NCI-H345 (cell line): ENCODE measurements at regions not wholly inside any gene's neighbourhood (a gene's known extent, or its start where the extent isn't known, plus 50 kb on each side); places are given as distances from the start of the nearest gene placed in this dataset.
"Not testable (repeated sequence)": the region's sequence is repeated elsewhere in the genome, so short reads cannot be mapped to it uniquely, and the experiment has no call there.

Experiments
- DNase-seq: peaks from one replicate; lab custom pipeline; 2025; lab: John Stamatoyannopoulos, UW

DNA sequence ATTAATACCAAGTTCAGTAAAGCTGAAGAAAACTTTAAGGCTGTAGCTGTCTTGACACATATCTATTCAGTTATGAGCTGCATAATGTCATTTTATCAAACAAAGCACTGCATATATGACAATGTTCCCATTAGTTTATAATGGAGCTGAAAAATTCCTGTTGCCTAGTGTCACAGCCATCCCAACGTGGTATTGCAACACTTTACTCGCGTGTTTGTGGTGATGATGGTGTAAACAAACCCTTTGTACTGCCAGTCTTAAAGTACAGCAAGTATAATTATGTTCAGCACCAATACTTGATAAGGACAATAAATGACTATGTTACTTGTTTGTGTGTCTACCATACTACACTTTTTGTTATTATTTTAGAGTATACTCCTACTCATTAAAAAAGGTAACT is 1415.6 kb upstream of the PCDH7 start:
- no peak for DNase-seq

DNA sequence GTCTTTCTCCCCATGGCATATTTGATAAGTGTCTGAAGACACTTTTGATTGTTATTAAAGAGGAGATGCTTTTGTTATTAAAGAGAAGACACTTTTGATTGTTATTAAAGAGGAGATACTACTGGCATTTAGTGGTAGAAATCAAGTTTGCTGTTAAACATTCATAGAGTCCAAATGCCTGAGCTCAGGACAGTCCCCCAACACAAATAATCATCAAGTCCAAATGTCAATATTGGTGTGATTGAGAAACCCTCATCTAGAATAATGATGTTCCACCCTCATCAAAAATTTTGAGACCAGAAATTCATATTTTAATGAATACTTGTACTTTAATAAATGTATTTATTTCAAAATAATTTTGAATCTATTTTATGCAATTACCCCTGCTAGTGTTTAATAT is 1412.9 kb upstream of the PCDH7 start:
- DNase-seq, result no peak

DNA sequence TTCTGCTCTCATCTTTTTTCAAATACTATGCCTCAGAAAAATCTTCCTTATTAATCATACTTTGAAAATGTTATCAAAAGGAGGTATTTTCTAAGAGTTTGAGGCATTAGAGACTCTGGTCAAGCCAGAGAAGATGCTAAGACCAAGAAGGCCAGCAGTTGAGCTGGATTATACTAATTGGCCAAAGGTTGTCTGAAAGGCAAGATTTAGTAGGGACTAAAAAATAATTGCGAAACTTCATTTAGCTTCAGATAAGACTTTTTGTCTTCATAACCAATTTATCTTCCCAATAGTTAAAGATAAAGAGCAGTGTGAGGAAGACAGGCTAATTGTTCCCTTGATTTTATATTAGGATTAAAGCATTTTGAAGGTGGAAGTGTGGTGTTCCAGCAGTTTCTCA is 1412.4 kb upstream of the PCDH7 start:
- no peak for DNase-seq

DNA sequence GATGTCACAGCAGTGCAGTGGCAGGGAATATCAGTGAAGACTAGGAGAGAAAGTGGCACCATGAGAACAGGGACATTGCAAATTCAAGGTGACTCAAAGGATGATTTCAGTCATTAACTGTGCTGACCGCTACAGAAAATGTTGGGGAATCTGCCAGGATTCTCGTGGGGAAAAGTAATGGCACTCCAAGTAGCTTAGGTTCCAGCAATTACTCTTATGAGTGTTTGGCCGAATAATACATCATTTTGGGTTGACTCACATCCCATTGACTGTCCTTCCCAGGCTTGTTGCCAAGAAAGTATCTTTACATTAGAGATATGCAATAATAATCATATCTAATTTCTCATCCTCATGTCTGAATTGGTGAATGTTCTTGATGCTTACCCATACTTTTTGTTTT is 1411.1 kb upstream of the PCDH7 start:
- no peak for DNase-seq

DNA sequence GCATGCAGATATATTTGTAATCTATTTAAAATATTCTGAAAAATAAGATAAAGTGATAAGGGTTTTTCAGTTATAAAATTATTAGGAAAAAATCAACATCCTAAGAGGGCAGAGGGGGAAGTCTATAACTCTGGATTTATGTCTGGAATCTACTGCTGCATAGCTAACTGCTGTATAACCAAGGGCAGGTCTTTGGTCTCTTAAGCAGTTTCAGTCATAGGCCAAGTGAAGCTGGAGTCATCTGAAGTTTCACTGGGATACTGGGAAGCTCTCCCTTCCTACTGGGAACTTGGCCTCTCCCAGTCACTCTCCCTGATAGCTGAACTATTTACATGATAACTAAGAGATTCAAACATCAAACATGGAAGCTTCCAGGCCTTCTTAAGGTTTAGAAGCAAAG is 1409.9 kb upstream of the PCDH7 start:
- no peak for DNase-seq

DNA sequence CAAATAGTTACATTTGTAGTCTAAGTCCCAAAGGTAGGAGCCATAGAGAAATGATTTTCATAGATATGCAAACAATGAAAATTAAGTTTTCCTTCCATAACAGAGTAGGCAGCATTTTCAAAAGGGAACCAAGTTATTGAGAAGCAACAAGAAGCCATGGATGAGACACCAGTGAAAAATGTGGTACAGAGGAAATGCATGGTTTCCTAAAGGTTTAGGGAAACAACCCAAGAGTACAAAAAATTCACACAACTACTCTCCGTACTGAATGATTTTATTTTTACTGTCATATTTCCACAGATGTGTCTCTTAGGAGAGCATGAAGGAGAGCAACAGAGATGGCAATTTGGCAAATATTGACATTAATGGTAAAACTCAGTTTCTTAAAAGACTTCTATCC is 1408.9 kb upstream of the PCDH7 start:
- DNase-seq, result no peak

DNA sequence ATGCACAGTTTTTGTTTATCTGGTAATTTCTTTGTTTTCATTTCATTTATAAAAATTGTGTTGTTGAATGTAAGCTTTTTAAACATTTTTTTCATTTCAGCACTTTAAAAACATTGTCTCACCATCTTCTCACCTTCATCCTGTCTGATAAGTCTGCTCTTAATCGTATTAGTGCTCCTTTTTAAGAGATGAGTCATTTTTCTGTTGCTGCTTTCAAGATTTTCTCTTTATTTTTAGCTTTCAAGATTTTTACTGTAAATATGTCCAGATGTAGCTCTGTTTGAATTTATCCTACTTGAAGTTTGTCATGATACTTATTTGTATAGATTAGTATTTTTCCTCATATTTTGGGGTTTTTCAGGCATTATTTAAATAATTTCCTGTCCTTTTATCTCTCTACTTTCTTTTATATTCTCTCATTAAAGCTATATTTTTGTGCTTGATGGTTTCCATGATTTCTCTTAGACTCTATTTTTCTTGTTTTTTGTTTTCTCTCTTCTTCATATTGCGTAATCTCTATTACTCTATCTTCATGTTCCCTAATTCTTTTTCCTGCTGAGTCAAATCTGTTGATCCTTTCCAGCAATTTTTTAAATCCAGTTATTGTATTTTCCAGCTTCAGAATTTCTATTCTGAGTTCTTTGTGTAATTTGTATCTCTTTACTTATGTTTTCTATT is 1400.4 kb upstream of the PCDH7 start:
- no peak for DNase-seq

DNA sequence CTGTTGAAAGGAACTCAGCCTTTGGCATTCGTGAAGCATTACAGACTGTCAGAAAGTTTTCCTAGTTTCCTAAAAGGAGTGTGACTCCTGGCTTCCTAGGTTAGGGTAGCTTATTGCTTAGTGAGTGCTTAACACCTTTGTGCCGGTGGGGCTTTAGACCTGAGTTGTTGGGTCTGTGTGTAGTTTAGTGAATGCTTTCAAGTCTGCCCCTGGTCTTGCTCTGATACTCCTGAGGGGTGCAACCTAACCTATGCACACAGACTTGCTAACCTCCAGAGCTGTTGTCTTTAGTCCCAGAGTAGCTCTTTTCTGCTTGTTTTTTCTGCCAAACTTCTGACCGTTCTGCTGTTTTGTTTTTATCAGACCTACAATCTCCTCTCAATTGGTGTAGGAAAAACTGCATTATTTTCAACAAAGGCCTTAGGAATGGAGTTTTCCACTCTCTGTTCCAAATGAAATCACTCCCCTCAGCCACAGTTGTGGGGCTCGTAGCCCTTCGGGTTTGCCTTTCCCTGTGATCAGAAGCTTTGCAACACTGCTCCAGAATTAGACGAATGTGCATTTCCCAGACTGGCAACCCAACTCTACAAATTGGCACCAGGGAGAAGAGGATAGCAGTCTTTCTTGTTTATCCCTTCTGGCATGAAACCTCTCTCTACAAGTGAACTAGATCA is 1399.1 kb upstream of the PCDH7 start:
- no peak for DNase-seq

DNA sequence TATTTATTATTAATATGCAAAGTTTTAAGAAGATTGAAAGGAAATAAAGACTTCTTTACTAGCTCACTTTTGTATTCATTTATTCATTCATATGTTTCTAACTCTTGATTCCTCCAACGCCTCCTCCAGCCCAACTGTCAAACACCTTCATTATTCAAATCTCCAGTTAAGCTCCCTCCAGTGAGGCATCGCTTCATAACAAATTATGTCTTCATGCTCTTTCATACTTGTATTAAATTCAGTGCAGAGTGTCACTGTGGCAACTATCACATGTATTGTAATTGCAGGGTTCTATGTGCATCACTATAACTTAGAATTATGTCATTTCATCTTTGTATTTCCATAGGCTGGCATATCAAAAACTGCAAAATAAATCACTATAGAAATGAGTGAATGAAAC is 1394.2 kb upstream of the PCDH7 start:
- DNase-seq, result no peak

DNA sequence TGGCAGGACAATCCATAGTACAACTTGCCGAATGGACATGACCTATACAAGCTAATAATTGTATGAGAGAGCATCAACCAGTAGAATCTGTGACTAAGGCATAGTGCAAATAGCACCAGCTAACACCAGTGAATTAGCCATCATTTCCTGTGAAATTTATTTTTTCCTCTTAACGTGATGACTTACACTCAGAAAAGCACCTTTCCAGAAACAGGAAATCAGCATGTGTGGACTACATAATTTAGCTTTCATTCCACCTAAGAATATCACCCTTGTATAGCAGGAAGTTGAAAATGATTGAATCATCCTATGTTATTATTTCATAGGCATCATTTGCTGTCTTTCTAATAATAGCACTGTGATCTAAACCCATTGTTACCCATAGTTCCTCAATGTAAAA is 1393.4 kb upstream of the PCDH7 start:
- DNase-seq, result no peak

DNA sequence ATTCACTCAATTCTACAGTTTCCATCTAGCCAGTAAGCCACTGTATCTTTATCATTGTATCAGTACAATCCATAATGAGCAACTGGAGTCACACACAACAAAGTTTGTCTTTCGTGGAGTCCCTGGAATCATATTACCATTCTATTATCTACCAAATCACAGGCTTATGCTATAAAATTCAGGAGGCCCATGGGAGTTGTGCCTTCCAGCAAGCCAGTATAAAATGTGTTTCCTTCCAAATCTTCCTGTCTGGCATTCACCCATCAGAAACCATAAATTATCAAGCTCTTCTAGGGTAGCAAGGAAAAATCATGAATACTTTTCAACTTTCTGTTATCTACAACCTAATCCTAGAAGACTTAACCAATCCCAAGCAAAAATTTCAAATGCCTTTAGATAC is 1383.3 kb upstream of the PCDH7 start:
- no peak for DNase-seq

DNA sequence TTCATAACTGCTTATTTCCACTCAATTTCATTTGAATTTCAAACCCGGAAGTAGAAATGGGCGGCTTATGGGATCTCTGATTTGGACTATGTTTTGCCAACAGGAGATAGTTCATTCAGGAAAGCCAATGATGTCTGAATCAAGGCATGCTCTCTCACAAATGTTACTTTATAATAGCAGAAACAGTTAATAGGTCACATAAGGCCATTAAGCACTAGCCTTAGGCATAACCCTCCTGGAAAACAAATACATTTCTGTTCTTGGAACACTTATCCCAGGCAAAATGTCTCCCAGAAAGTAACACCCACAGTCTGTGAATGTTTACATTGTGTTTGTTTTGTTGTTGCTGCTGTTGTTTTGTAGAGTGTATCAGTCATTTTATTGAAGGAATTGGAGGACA is 1347.2 kb upstream of the PCDH7 start:
- DNase-seq, result no peak

DNA sequence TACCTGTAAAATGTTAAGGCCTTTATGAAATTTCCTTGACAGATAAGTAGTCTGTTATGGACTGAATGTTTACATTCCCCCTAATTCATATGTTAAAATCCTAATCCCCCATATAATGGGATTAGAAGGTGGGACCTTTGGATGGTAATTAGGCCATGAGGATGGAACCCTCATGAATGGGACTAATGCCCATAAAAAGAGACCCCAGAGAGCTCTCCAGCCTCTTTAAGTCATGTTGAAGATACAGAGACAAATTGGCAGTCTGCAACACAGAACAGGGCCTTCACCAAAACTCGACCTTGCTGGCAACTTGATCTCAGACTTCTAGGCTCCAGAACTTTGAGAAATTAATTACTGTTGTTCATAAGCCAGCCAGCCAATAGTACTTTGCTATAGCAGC is 1344.5 kb upstream of the PCDH7 start:
- DNase-seq, result no peak

DNA sequence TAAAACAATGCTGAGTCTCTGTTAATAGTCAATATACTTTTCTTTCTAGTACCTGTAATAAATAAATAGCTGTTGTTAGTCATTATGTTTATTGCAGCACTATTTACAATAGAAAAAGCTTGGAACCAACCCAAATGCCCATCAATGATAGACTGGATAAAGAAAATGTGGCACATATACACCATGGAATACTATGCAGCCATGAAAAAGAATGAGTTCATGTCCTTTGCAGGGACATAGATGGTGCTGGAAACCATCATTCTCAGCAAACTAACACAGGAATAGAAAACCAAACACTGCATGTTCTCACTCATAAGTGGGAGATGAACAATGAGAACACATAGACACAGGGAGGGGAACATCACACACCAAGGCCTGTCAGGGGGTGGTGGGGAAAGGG is 1341.9 kb upstream of the PCDH7 start:
- DNase-seq, result not testable (repeated sequence)

DNA sequence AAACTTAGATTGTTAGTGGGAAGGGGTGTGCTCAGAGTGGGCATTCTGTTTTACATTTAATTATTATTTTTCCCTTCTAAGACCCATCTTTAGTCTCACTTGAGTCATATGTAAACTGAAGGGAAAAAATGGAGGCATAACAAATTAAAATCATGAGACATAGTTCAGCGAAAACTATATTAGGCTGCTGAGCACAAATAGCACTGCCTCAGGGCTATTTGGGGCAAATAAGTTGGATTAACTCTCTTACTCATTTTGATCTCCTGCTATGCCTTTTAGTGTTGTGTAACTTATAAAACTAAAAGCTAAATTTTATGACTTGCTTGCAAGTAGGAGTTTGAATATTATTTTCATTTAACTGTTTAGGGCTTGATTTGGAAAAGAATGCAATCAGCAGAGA is 1329.2 kb upstream of the PCDH7 start:
- DNase-seq, result no peak

DNA sequence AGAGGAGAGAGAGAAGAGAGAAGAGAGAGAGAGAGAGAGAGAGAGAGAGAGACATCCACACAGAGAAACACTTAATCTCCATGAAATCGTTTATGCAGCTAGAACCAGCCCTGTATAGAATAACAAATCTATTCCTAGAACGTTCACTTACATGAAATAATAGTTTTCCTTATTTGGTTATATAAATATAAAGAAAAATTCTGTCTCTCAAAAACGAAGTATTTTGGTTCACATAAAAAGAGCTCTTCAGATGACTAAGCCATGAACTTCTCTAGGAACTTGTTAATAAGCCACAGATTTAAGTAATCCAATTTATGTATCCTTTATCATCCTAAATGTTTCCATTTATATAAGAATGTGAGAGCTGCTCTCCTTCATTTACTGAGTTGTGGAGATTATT is 1315.1 kb upstream of the PCDH7 start:
- DNase-seq, result no peak

DNA sequence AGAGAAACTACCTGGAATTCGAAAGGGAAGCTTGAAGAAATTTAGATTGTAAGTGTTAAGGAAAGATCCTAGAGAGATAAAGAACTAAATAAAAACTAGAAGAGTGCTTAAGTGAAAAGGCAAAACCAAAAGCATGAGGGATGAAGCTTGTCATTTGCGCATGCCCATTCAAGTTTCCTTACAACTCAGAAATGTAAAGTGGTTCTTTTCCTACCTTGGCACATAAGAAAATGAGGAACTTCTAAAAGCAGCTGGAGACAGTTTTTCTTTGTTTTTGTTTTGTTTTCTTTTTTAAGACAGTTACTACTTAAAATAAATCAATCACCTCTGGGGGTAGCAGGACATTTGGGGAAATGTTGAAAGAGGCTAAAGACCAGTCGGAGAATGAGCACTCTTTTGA is 1304.4 kb upstream of the PCDH7 start:
- DNase-seq, result no peak

DNA sequence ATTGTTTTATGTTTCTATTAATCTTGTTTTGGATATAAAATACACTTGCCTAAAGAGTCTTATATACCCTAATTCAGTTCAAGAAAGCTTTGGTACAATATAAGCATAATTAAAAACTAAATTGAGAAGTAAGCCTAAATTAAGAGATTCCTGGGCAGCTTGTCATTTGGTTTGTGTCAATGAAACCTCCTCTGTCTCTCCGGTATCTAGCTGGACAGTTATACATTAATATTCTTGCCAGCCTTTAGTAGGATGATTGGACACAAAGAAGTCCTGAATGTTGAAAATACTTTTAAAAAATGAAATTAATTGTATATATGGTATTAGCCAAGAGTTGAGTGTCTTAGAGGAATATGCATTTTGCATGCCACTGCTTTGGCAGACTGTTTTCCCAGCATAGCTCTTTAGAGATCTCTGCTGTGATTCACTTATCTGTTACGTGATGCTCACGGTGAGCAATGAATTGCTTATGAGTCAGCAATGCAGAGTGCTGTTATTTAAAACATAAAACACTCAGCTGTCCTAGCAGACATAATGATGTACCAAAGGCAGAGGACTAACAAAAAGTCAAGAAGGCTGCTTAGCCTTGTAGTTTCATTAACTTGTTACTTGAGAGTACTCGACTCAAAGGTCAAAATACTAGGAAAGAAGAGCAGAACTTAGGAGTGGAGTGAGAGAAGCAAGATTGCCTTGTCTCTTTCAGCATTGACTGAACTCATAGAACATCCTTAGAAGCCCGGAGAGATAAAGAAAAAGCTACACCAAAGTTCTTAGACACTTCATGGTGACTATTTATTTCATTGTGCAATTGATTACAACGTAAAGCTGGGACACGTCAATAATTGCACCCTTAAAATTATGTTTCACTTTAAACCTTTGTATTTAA is 1296.1 kb upstream of the PCDH7 start:
- DNase-seq, result no peak

DNA sequence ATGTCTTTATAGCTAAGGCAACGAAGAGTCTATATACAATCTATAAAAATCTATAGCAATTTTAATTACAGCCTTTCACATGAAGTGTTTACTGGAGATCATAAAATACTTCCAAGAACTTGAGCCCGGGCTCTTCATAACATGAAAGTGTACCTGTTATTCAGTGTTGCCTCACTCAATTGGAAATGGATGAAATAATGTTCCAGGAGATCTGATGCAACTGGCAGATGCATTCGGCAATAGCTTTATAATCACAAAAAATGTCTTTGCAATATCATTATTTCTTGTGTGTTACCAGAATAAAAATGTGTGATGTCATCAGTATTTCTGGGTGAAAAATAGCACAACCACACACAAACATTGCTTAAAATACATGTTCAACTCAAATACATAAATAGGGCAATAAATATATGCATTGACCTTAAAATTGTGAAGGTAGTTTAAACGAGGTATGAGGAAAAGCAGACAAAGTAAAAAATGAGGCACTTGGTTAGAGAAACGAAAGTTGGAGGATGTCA is 1266.8 kb upstream of the PCDH7 start:
- DNase-seq, result no peak

DNA sequence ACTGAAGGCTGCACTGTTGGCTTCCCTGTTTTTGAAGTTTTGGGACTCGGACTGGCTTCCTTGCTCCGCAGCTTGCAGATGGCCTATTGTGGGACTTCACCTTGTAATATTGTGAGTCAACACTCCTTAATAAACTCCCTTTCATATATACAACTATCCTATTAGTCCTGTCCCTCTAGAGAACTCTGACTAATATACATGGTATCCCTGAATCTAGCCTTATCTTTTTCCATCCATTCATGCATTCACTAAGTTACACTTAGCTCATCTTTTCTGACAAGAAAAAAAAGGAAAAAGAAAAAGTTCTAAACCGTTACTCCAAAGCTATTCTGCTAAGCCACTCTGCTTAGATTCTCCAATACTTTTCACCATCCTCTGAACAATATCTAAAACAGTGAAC is 1260.2 kb upstream of the PCDH7 start:
- DNase-seq, result no peak

DNA sequence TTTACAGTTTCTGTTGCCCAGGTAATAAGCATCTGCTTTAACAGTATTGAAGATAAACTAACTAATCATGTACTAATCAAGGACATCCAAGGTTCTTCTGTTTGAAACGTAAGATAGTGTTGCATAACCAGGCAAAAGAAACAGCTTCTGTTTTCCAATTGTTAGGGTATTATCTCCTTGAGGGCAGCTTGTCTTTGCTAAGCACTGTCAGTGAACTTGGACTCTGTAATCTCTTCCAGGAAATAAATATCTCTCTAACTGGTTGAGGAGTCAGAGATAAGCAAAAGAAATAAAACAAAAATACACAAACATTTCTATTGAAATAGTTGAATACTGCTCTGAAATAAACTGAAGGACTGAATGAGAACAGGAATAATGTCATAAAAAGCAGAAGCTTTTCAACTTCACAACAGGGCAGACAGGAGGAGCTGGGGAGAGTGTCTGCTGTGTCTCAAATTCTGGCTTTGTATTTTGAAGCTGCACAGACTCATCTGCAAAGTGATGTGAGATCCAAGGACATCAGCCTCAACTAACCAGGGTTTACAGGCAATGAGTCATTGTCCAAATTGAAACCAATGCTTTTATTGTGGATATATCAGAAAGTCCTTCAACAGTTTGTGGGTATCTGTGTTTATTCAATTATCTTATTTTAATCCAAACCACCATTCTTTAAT is 1253.0 kb upstream of the PCDH7 start:
- DNase-seq, result no peak
